CD4-positive, alpha-beta T cell treated with Interleukin-6 for 4 hours (primary cell): ENCODE measurements at regions not wholly inside any gene's neighbourhood (a gene's known extent, or its start where the extent isn't known, plus 50 kb on each side); places are given as distances from the start of the nearest gene placed in this dataset.
"Not testable (repeated sequence)": the region's sequence is repeated elsewhere in the genome, so short reads cannot be mapped to it uniquely, and the experiment has no call there.

Experiments
- DNase-seq: peaks from one replicate; pipeline ENCODE4 v3.0.0-alpha.2; 2020; ENCODE audit warnings: mixed read lengths

GRCh38 chr7:113582471-113582870 lies 336.3 kb downstream of the PPP1R3A start:
- no peak for DNase-seq

GRCh38 chr7:113563257-113563656 lies 355.6 kb downstream of the PPP1R3A start:
- DNase-seq: not testable (repeated sequence)

DNA sequence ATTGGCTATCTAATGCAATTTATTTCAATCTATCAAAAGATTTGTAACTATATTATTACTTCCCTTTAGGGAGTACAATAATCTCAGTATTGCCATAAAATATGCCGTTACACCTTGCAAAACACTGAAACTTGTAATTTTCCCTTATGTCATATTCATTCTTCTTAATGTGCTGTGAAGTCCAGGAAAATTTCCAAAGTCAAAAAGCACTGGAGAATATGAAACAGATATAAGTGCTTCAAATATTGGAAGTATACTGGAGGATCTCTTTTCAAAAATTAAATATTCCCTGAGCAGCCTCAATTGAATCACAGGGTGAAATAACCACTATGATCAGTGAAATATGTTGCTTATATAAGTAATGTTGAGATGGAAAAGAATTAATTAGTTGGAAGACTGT lies 356.0 kb downstream of the PPP1R3A start:
- DNase-seq: no peak

GRCh38 chr7:113562242-113562641 lies 356.6 kb downstream of the PPP1R3A start:
- DNase-seq: no peak

GRCh38 chr7:113561446-113561845 lies 357.4 kb downstream of the PPP1R3A start:
- DNase-seq: no peak

- no peak for DNase-seq
Observed at GRCh38 chr7:113550966-113551365, 367.8 kb downstream of the PPP1R3A start.

- no peak for DNase-seq
Observed at GRCh38 chr7:113548561-113548960, 370.2 kb downstream of the PPP1R3A start.

DNA sequence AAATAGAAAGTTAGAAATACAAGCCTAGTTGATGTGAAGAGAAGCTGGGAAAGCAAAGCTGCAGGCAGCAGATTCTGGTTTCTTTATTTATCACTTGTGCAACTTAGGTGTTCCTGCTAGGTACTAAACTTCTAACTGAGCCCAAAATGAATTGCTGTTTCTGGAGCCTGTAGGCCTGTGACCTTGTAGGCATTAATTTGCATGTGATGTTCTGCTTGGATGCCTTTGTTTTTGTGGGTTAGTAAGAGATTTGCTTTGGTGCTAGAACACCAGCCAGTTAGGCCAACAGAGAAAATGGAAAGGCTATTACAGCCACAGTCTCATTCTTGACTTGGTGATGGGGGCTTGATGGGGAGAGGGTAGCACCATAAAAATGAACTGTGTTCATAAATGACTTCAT lies 370.7 kb downstream of the PPP1R3A start:
- DNase-seq: no peak

DNA sequence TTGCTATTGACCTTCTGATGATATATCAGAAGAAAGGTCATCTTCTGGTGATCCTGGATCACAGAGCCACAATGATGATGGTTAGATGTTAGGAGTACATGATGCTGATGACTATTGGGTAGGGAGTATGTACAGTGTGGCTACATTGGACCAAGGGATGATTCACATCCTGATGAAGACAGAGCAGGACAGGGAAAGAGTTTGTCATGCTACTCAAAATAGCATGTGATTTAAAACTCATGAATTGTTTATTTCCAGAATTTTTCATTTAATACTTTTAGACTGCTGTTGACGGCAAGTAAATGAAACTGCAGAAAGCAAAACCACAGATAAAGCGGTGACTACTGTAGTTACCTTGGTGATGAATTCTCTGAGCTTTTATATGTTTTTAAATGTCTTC lies 397.3 kb downstream of the PPP1R3A start:
- no peak for DNase-seq

GRCh38 chr7:113519472-113519871 lies 399.3 kb downstream of the PPP1R3A start:
- DNase-seq: no peak

DNA sequence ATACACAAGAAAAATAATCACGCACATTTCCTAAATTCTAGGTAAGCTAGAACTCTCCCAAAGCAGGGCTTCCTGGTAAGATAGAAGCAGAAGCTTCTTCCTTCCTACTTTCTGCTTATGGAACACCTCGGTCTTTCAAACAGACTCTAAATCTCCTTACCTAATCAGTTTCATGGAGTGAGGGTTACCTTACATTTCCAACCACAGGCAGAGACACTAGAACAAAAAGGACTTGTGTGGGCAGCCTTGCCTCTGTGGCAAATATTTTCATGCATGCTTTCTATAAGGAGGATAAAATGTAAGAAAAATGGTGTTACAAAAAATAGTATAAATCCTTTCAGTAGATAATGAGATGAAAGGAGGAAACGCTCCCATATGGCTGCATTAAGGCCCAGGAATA lies 386.3 kb upstream of the SMIM30 start:
- DNase-seq: no peak

DNA sequence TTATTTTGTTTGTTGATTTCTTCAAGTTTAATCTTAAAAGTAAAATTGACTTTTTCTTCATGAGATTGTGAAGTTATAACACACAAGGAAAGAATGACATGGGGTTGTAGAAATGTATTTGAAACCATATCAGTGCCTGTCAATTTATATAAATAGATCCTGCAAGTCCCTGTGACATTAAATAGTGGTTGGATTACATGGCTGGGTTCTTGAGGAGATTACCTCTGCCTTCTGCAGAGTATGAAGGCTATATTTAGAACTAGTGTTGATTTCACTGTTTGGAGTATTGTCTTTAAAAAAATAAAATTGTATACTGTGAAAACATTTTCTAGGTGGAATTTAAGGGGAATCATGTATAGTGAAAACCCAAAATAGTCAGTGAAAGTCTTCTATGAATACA lies 385.8 kb upstream of the SMIM30 start:
- DNase-seq: no peak

- DNase-seq: not testable (repeated sequence)
Observed at GRCh38 chr7:113496586-113496985, 378.2 kb upstream of the SMIM30 start.

DNA sequence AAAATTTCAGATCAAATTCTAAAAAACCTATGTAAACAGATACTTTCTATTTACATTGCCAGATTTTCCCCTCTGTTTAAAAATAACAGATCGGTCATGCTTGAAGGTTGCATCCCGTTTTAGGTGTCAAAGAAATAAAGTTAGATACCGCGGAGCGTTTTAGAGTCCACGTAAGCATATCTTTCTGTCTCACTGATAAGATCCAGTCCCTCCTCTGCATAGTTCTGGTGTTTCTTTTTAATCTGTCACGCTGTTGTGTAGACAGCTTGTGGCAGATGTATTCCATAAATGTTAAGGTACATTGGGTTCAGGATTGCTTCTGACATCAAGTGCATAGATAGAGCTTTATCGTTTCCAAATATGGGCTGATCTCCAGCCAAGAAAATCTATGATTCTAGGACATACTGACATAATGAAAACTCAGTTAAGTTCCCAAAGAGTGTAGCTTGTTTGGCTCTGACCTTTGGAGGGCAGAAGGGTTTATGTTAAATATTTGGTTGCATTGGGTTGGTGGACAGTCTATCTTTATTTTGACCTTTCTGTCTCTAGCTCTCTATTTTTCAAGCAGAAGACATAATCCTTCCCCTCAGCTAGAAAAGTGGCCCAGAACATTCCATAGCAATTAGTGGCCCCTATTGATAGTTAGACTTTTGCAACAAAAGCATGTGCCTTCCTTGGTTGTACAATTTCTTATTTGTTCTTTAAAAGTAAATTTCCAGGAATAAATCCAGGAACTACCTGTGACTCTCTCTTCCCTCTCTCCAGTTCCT lies 376.6 kb upstream of the SMIM30 start:
- DNase-seq: not testable (repeated sequence)

DNA sequence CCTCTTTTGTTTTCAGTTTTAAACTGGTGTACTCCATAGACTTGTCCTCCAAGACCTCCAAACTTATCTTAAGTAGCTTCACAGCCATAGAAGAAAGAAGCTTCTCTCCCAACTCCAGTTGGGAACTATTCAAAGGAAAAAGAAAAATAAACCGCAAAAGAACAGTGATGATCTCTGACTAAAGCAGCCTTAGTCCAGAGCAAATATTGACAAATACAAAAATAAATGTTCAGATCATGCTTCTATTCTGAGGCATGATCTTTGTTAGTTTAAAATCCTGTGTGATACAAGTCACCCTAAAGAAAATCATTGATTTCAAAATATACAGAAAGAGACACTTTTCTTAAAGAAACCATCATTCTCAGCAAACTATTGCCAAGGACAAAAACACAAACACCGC lies 373.0 kb upstream of the SMIM30 start:
- no peak for DNase-seq

DNA sequence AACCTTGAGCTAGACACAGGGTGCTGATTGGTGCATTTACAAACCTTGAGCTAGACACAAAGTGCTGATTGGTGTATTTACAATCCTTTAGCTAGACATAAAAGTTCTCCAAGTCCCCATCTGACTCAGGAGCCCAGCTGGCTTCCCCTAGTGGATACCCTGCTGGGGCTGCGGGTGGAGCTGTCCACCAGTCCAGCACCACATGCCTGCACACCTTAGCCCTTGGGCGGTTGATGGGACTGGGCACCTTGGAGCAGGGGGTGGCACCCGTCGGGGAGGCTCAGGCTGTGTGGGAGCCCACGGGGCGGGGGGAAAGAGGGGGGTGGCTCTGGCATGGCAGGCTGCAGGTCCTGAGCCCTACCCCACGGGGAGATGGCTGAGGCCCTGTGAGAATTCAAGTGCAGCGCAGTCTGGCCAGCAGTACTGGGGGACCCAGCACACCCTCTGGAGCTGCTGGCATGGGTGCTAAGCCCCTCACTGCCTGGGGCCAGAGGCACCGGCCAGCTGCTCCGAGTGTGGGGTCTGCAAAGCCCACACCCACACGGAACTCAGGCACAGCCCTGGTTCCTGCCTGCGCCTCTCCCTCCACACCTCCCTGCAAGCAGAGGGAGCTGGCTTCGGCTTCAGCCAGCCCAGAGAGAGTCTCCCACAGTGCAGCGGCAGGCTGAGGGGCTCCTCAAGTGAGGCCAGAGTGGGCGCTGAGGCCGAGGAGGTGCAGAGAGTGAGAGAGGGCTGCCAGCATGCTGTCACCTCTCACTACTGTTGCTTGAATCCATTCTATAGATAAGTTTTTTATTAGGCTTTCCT lies 369.8 kb upstream of the SMIM30 start:
- DNase-seq: no peak

DNA sequence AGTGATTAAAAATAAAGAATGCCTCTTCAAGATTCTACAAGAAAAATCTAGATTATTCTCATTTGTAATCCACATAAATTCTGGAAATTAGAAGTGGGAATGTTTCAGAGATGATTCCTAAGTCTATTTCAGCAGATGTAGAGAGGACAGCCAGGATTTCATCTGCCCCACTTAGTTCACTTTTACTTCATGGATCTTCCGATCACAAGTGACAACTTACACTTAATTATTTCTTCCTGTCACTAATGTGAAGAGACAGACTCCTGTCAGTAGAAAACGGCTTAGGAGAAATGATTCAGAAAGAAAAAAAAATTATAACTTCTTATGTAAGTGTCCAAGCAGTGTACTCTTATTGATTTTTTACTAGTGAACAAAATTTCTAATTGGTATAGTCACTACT lies 368.2 kb upstream of the SMIM30 start:
- no peak for DNase-seq

DNA sequence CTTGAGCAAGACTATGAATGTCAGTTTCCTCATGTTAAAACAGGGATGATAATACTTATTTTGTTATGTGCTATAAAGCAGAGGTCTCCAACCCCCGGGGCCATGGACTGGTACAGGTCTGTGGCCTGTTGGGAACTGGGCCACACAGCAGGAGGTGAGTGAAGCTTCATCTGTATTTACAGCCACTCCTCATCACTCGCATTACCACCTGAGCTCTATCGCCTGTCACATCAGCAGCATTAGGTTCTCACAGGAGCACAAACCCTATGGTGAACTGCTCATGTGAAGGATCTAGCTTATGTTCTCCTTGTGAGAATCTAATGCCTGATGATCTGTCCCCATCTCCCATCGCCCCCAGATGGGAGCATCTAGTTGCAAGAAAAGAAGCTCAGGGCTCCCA lies 365.3 kb upstream of the SMIM30 start:
- no peak for DNase-seq

- DNase-seq: no peak
Observed at GRCh38 chr7:113480537-113480936, 362.2 kb upstream of the SMIM30 start.

GRCh38 chr7:113464096-113464855 lies 345.9 kb upstream of the SMIM30 start:
- no peak for DNase-seq

GRCh38 chr7:113460067-113460466 lies 341.7 kb upstream of the SMIM30 start:
- no peak for DNase-seq

- no peak for DNase-seq
Observed at GRCh38 chr7:113456533-113456932, 338.2 kb upstream of the SMIM30 start.

DNA sequence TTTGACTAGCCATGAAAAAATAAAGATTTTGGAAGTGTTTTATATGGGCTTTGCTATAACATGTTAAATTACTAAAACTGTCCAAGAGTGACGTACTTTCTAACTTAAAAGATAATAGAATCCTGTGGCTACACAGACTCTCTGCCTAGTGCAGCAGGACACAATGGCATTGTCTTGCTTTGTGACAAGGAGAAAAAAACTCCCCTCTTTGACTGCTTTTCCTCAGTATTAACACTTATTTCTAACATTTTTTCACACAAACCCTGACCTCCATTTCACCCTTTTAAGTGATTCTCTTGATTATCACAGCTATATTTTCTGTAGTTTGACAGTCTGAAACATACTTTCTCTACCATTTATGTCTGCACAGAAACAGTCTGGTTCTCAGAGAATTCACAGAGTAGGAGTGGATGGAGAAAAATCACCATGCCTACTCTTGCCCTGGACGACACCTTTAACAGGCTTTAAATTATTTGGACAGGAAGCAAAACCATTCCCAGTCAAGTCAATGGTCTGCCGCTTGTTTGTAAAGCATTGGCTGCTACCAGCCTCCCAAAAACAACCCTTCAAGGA lies 336.3 kb upstream of the SMIM30 start:
- DNase-seq: no peak
